ENCODE measurements at regions not wholly inside any gene's neighbourhood (a gene's known extent, or its start where the extent isn't known, plus 50 kb on each side); places are given as distances from the start of the nearest gene placed in this dataset.

GRCh38 chr2:194214192-194214591 is 1442.8 kb upstream of the SLC39A10 start:
- DNase-seq: no peak

GRCh38 chr2:194205568-194206227 is 1451.3 kb upstream of the SLC39A10 start:
- DNase-seq: no peak

GRCh38 chr2:194203898-194204297 is 1453.1 kb upstream of the SLC39A10 start:
- DNase-seq: peak; percentile 15

- DNase-seq: no peak
Measured at GRCh38 chr2:194182888-194183287, 1474.1 kb upstream of the SLC39A10 start.

GRCh38 chr2:194176134-194176533 is 1480.9 kb upstream of the SLC39A10 start:
- no peak for DNase-seq

- peak; percentile 29 for DNase-seq
Measured at GRCh38 chr2:194166818-194167217, 1490.2 kb upstream of the SLC39A10 start.

GRCh38 chr2:194155431-194155830 is 1501.6 kb upstream of the SLC39A10 start:
- DNase-seq: no peak

GRCh38 chr2:194151231-194151630 is 1505.8 kb upstream of the SLC39A10 start:
- no peak for DNase-seq

- no peak for DNase-seq
Measured at GRCh38 chr2:194135463-194135862, 1521.6 kb upstream of the SLC39A10 start.

- no peak for DNase-seq
Measured at GRCh38 chr2:194128810-194129209, 1528.2 kb upstream of the SLC39A10 start.

GRCh38 chr2:194126418-194126817 is 1530.6 kb upstream of the SLC39A10 start:
- no peak for DNase-seq

GRCh38 chr2:194116861-194117260 is 1540.2 kb upstream of the SLC39A10 start:
- no peak for DNase-seq

- DNase-seq: no peak
Measured at GRCh38 chr2:194105358-194105757, 1551.7 kb upstream of the SLC39A10 start.

- DNase-seq: no peak
Measured at GRCh38 chr2:194104687-194105086, 1552.3 kb upstream of the SLC39A10 start.

- DNase-seq: peak; percentile 62
Measured at GRCh38 chr2:194103941-194104659, 1552.9 kb upstream of the SLC39A10 start.

- DNase-seq: no peak
Measured at GRCh38 chr2:194102546-194102945, 1554.5 kb upstream of the SLC39A10 start.

GRCh38 chr2:194100201-194100600 is 1556.8 kb upstream of the SLC39A10 start:
- no peak for DNase-seq

- DNase-seq: no peak
Measured at GRCh38 chr2:194096402-194096801, 1560.6 kb upstream of the SLC39A10 start.

- DNase-seq: no peak
Measured at GRCh38 chr2:194095359-194095758, 1561.7 kb upstream of the SLC39A10 start.

GRCh38 chr2:194090251-194090905 is 1566.6 kb upstream of the SLC39A10 start:
- no peak for DNase-seq

- peak; percentile 23 for DNase-seq
Measured at GRCh38 chr2:194087089-194087958, 1569.7 kb upstream of the SLC39A10 start.

GRCh38 chr2:194086129-194086528 is 1570.9 kb upstream of the SLC39A10 start:
- no peak for DNase-seq

- DNase-seq: no peak
Measured at GRCh38 chr2:194079989-194080388, 1577.0 kb upstream of the SLC39A10 start.

Data from fibroblast of skin of abdomen (primary cell).